ENCODE measurements at regions not wholly inside any gene's neighbourhood (a gene's known extent, or its start where the extent isn't known, plus 50 kb on each side); places are given as distances from the start of the nearest gene placed in this dataset.

DNA sequence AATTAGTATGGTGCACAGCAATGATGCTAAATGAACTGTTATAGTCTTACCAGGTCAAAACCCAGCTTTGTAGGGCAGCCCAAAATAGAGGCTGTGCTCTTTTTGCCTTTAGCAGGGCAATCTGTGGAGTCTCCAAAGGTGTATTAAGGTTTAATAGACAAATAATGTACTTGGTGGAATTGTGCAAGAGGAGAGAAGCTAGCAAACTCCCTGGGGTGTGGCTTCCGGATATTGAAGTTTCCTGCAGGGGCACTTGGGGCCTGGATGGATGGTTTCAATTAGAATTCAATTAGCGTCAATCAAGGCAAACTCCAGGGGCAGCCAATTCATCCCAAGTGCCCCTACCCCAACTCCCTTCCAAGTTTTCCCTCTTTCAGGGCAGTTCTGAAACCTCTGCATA is 285.8 kb downstream of the UTP18 start:
- TF ChIP-seq, protein P1, sequence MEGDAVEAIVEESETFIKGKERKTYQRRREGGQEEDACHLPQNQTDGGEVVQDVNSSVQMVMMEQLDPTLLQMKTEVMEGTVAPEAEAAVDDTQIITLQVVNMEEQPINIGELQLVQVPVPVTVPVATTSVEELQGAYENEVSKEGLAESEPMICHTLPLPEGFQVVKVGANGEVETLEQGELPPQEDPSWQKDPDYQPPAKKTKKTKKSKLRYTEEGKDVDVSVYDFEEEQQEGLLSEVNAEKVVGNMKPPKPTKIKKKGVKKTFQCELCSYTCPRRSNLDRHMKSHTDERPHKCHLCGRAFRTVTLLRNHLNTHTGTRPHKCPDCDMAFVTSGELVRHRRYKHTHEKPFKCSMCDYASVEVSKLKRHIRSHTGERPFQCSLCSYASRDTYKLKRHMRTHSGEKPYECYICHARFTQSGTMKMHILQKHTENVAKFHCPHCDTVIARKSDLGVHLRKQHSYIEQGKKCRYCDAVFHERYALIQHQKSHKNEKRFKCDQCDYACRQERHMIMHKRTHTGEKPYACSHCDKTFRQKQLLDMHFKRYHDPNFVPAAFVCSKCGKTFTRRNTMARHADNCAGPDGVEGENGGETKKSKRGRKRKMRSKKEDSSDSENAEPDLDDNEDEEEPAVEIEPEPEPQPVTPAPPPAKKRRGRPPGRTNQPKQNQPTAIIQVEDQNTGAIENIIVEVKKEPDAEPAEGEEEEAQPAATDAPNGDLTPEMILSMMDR (IDR thresholded peaks at IDR 0.05; ENCODE audit: insufficient read depth, low read length) = no peak
- TF ChIP-seq, protein P2, sequence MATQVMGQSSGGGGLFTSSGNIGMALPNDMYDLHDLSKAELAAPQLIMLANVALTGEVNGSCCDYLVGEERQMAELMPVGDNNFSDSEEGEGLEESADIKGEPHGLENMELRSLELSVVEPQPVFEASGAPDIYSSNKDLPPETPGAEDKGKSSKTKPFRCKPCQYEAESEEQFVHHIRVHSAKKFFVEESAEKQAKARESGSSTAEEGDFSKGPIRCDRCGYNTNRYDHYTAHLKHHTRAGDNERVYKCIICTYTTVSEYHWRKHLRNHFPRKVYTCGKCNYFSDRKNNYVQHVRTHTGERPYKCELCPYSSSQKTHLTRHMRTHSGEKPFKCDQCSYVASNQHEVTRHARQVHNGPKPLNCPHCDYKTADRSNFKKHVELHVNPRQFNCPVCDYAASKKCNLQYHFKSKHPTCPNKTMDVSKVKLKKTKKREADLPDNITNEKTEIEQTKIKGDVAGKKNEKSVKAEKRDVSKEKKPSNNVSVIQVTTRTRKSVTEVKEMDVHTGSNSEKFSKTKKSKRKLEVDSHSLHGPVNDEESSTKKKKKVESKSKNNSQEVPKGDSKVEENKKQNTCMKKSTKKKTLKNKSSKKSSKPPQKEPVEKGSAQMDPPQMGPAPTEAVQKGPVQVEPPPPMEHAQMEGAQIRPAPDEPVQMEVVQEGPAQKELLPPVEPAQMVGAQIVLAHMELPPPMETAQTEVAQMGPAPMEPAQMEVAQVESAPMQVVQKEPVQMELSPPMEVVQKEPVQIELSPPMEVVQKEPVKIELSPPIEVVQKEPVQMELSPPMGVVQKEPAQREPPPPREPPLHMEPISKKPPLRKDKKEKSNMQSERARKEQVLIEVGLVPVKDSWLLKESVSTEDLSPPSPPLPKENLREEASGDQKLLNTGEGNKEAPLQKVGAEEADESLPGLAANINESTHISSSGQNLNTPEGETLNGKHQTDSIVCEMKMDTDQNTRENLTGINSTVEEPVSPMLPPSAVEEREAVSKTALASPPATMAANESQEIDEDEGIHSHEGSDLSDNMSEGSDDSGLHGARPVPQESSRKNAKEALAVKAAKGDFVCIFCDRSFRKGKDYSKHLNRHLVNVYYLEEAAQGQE (IDR thresholded peaks at IDR 0.05; ENCODE audit: insufficient replicate concordance, low read depth) = no peak
- TF ChIP-seq POLR2AphosphoS5 (IDR thresholded peaks at IDR 0.05; ENCODE audit: low read depth) = no peak
